Bronchial epithelial cell (primary cell): ENCODE measurements at regions not wholly inside any gene's neighbourhood (a gene's known extent, or its start where the extent isn't known, plus 50 kb on each side); places are given as distances from the start of the nearest gene placed in this dataset.

Source experiments
- DNase-seq: peaks from one replicate; pipeline ENCODE4 v3.0.0-alpha.2; 2010; ENCODE audit warnings: low read depth
- FAIRE-seq: peaks from 2 replicates; lab custom pipeline; 2011; peaks lifted over from hg19 to GRCh38; lab: Jason Lieb, UNC
- H3K27me3 ChIP-seq: 2 replicates; pipeline ENCODE4 v1.5.1; 2011; ENCODE audit warnings: low read length; ENCODE audit not compliant: control insufficient read depth, insufficient read depth
- H3K36me3 ChIP-seq: 2 replicates; pipeline ENCODE4 v1.5.1; 2011; ENCODE audit warnings: low read length; ENCODE audit not compliant: control insufficient read depth, insufficient read depth
- H3K4me3 ChIP-seq: 2 replicates; pipeline ENCODE4 v1.5.1; 2011; ENCODE audit warnings: mild to moderate bottlenecking, low read depth, low read length, control low read depth
- CTCF ChIP-seq: IDR thresholded peaks from 2 replicates; pipeline ENCODE4 v1.5.1; 2011; ENCODE audit warnings: mild to moderate bottlenecking, moderate library complexity, low read length, control low read depth, inconsistent platforms; ENCODE audit not compliant: insufficient read depth, severe bottlenecking

- Histone ChIP-seq H3K36me3 (no peaks in the 10 kb centered on the region), H3K27me3 (no peaks in the 10 kb centered on the region), H3K4me3 (no peak overlapping the region)
- DNase-seq (no peak), FAIRE-seq (no peak)
- TF ChIP-seq CTCF = no peak
Observed at GRCh38 chr13:85603735-85604134, 195.5 kb downstream of the SLITRK6 start.

GRCh38 chr13:85601526-85601925 lies 197.7 kb downstream of the SLITRK6 start:
- no peak for FAIRE-seq
- H3K27me3 ChIP-seq = no peaks in the 10 kb centered on the region
- peak; percentile 60 for DNase-seq
- no peaks in the 10 kb centered on the region for H3K36me3 ChIP-seq
- H3K4me3 ChIP-seq = no peak overlapping the region
- no peak for TF ChIP-seq CTCF

GRCh38 chr13:85597790-85598500 lies 201.3 kb downstream of the SLITRK6 start:
- DNase-seq = peak; percentile 79
- no peaks in the 10 kb centered on the region for H3K36me3 ChIP-seq
- H3K27me3 ChIP-seq = no peaks in the 10 kb centered on the region
- no peak overlapping the region for H3K4me3 ChIP-seq
- no peak for FAIRE-seq
- no peak for TF ChIP-seq CTCF

- Histone ChIP-seq H3K36me3 (no peaks in the 10 kb centered on the region), H3K27me3 (no peaks in the 10 kb centered on the region), H3K4me3 (no peak overlapping the region)
- DNase-seq (no peak), FAIRE-seq (no peak)
- no peak for TF ChIP-seq CTCF
Observed at GRCh38 chr13:85592211-85592610, 207.0 kb downstream of the SLITRK6 start.

GRCh38 chr13:85590231-85590931 lies 208.8 kb downstream of the SLITRK6 start:
- no peak for FAIRE-seq
- Histone ChIP-seq H3K4me3 (no peak overlapping the region), H3K27me3 (no peaks in the 10 kb centered on the region), H3K36me3 (no peaks in the 10 kb centered on the region)
- TF ChIP-seq CTCF = no peak
- DNase-seq = peak; percentile 10
